H9 (cell line): ENCODE measurements at regions not wholly inside any gene's neighbourhood (a gene's known extent, or its start where the extent isn't known, plus 50 kb on each side); places are given as distances from the start of the nearest gene placed in this dataset.

Experiments used
- DNase-seq: peaks from one replicate; pipeline ENCODE4 v3.0.0-alpha.2; 2017
- H2AFZ ChIP-seq: one replicate; pipeline ENCODE4 v1.6.1; 2013; ENCODE audit warnings: mild to moderate bottlenecking, low read length, control low read depth, moderate library complexity
- H2AK5ac ChIP-seq: 2 replicates; pipeline ENCODE4 v1.6.1; 2013; ENCODE audit warnings: low read length, control low read depth, mixed read lengths; ENCODE audit not compliant: insufficient read length
- H2BK120ac ChIP-seq: one replicate; pipeline ENCODE4 v1.6.1; 2013; ENCODE audit warnings: low read depth, mild to moderate bottlenecking, low read length, control low read depth, inconsistent platforms; ENCODE audit not compliant: poor library complexity, severe bottlenecking
- H2BK12ac ChIP-seq: 2 replicates; pipeline ENCODE4 v1.6.1; 2013; ENCODE audit warnings: low read length, control low read depth, mixed read lengths, low read depth; ENCODE audit not compliant: insufficient read length
- H2BK15ac ChIP-seq: 2 replicates; pipeline ENCODE4 v1.6.1; 2013; ENCODE audit warnings: low read depth, low read length, control low read depth
- H2BK20ac ChIP-seq: one replicate; pipeline ENCODE4 v1.6.1; 2013; ENCODE audit warnings: low read depth, mild to moderate bottlenecking, low read length, control low read depth, inconsistent platforms; ENCODE audit not compliant: poor library complexity, severe bottlenecking
- H2BK5ac ChIP-seq: 2 replicates; pipeline ENCODE4 v1.6.1; 2013; ENCODE audit warnings: low read length, control low read depth, mixed read lengths; ENCODE audit not compliant: insufficient read length
- H3K14ac ChIP-seq: 2 replicates; pipeline ENCODE4 v1.6.1; 2013; ENCODE audit warnings: low read length, control low read depth; ENCODE audit not compliant: insufficient read depth
- H3K18ac ChIP-seq: 2 replicates; pipeline ENCODE4 v1.6.1; 2013; ENCODE audit warnings: low read depth, mild to moderate bottlenecking, mixed read lengths, low read length, control low read depth; ENCODE audit not compliant: insufficient read length
- H3K23ac ChIP-seq: 2 replicates; pipeline ENCODE4 v1.6.1; 2013; ENCODE audit warnings: low read length, control low read depth, mixed read lengths, low read depth; ENCODE audit not compliant: insufficient read length
- H3K23me2 ChIP-seq: 2 replicates; pipeline ENCODE4 v1.6.1; 2013; ENCODE audit warnings: low read depth, mild to moderate bottlenecking, mixed read lengths, low read length, control low read depth; ENCODE audit not compliant: insufficient read length, poor library complexity, severe bottlenecking
- H3K27ac ChIP-seq: 2 replicates; pipeline ENCODE4 v1.5.1; 2013; ENCODE audit warnings: low read length, control low read depth, mixed read lengths, low read depth; ENCODE audit not compliant: insufficient read length
- H3K27me3 ChIP-seq: 2 replicates; pipeline ENCODE4 v1.6.1; 2013; ENCODE audit warnings: low read length, control low read depth, inconsistent platforms; ENCODE audit not compliant: insufficient read depth
- H3K4ac ChIP-seq: 2 replicates; pipeline ENCODE4 v1.6.1; 2013; ENCODE audit warnings: low read depth, mild to moderate bottlenecking, control low read depth, inconsistent platforms, low read length, moderate library complexity
- H3K4me1 ChIP-seq: 2 replicates; pipeline ENCODE4 v1.6.1; 2013; ENCODE audit warnings: low read length, control low read depth, inconsistent platforms; ENCODE audit not compliant: insufficient read depth
- H3K4me2 ChIP-seq: 2 replicates; pipeline ENCODE4 v1.6.1; 2013; ENCODE audit warnings: low read length, control low read depth, mixed read lengths; ENCODE audit not compliant: insufficient read length, insufficient read depth
- H3K56ac ChIP-seq: 2 replicates; pipeline ENCODE4 v1.6.1; 2013; ENCODE audit warnings: low read depth, mild to moderate bottlenecking, mixed read lengths, low read length, control low read depth; ENCODE audit not compliant: insufficient read length
- H3K79me1 ChIP-seq: 2 replicates; pipeline ENCODE4 v1.6.1; 2013; ENCODE audit warnings: low read depth, mild to moderate bottlenecking, moderate library complexity, low read length, control low read depth, inconsistent platforms; ENCODE audit not compliant: insufficient read depth, poor library complexity, severe bottlenecking
- H3K79me2 ChIP-seq: 2 replicates; pipeline ENCODE4 v1.6.1; 2013; ENCODE audit warnings: low read length, control low read depth, inconsistent platforms; ENCODE audit not compliant: insufficient read depth
- H3K9ac ChIP-seq: 2 replicates; pipeline ENCODE4 v1.6.1; 2013; ENCODE audit warnings: low read length, control low read depth, mixed read lengths; ENCODE audit not compliant: insufficient read length; ENCODE audit errors: extremely low read depth
- H3K9me3 ChIP-seq: one replicate; pipeline ENCODE4 v1.6.1; 2013; ENCODE audit warnings: low read depth, low read length, inconsistent platforms; ENCODE audit not compliant: control insufficient read depth
- H3T11ph ChIP-seq: one replicate; pipeline ENCODE4 v1.6.1; 2013; ENCODE audit warnings: mild to moderate bottlenecking, low read length, control low read depth, inconsistent platforms
- H4K20me1 ChIP-seq: one replicate; pipeline ENCODE4 v1.6.1; 2013; ENCODE audit not compliant: control insufficient read depth, insufficient read length, insufficient read depth
- H4K5ac ChIP-seq: 2 replicates; pipeline ENCODE4 v1.6.1; 2013; ENCODE audit warnings: low read depth, mild to moderate bottlenecking, mixed read lengths, low read length, control low read depth; ENCODE audit not compliant: insufficient read length
- H4K8ac ChIP-seq: replicated peaks from 2 replicates; pipeline ENCODE4 v1.6.1; 2013; ENCODE audit warnings: low read length, control low read depth, mixed read lengths, low read depth; ENCODE audit not compliant: insufficient read length
- H4K91ac ChIP-seq: 2 replicates; pipeline ENCODE4 v1.6.1; 2013; ENCODE audit warnings: low read depth, mild to moderate bottlenecking, moderate library complexity, mixed read lengths, low read length, control low read depth; ENCODE audit not compliant: insufficient read length
- H3K27ac Mint-ChIP-seq, 3 experiments: 2 replicates in 2 of 3; 3 replicates in 1 of 3; pipeline ENCODE4 v1.8.0; 2020 to 2021; ENCODE audit warnings: mixed read lengths in 3 of 3, mild to moderate bottlenecking in 1 of 3, moderate library complexity in 1 of 3
- H3K27me3 Mint-ChIP-seq: 2 replicates; pipeline ENCODE4 v1.8.0; 2021; ENCODE audit warnings: low read depth, mild to moderate bottlenecking, moderate library complexity, mixed read lengths
- H3K36me3 Mint-ChIP-seq, 3 experiments: 2 replicates in 2 of 3; 3 replicates in 1 of 3; pipeline ENCODE4 v1.8.0; 2020 to 2021; ENCODE audit warnings: low read depth in 3 of 3, mixed read lengths in 3 of 3; ENCODE audit not compliant: insufficient read depth in 1 of 3
- H3K4me1 Mint-ChIP-seq, 2 experiments: 2 replicates each; pipeline ENCODE4 v1.8.0; 2020; ENCODE audit warnings: mixed read lengths in 2 of 2
- H3K4me3 Mint-ChIP-seq, 2 experiments: 2 replicates in 1 of 2; 3 replicates in 1 of 2; pipeline ENCODE4 v1.8.0; 2020 to 2021; ENCODE audit warnings: mild to moderate bottlenecking in 2 of 2, mixed read lengths in 2 of 2, moderate library complexity in 1 of 2
- H3K9me3 Mint-ChIP-seq, 2 experiments: 2 replicates in 1 of 2; 3 replicates in 1 of 2; pipeline ENCODE4 v1.8.0; 2020; ENCODE audit warnings: mild to moderate bottlenecking in 2 of 2, mixed read lengths in 2 of 2, moderate library complexity in 1 of 2
- CTCF ChIP-seq: fragments of 200-600 bp; sonication (generic); conservative IDR thresholded peaks from 3 replicates; pipeline ENCODE4 v1.8.0; 2021; ENCODE audit warnings: antibody characterized with exemption, mild to moderate bottlenecking
- WGBS: extraction: QIAGEN DNeasy Blood & Tissue Kit; methylation state at CpG from one replicate; pipeline ENCODE4 v1.1.7; 2013; ENCODE audit warnings: missing lambda C conversion rate, low lambda C conversion rate, mixed read lengths; ENCODE audit not compliant: insufficient read length; ENCODE audit errors: extremely low coverage; 5-methylcytosine and 5-hydroxymethylcytosine counted together

- no peak overlapping the region for H3K4me2 ChIP-seq
These were observed 193.5 kb upstream of the SLITRK3 start for GRCh38 chr3:165389653-165390052.

More at GRCh38 chr3:165389653-165390052, 193.5 kb upstream of the SLITRK3 start:
- Histone ChIP-seq H3K27me3 (no peaks in the 10 kb centered on the region), H3K9me3 (no peaks in the 10 kb centered on the region), H4K8ac (no peak overlapping the region), H3K4me1 (no peaks in the 10 kb centered on the region), H3K23me2 (no peaks in the 10 kb centered on the region), H4K91ac (no peak overlapping the region), H2BK120ac (no peak overlapping the region), H2AK5ac (no peak overlapping the region), H2BK20ac (no peak overlapping the region), H3K23ac (no peak overlapping the region), H3K4ac (no peak overlapping the region), H2BK5ac (no peak overlapping the region), H3K18ac (no peak overlapping the region), H2AFZ (no peak overlapping the region), H2BK15ac (no peak overlapping the region), H3K79me1 (no peaks in the 10 kb centered on the region), H4K20me1 (no peaks in the 10 kb centered on the region), H3T11ph (no peak overlapping the region), H3K27ac (no peak overlapping the region), H3K9ac (no peak overlapping the region), H2BK12ac (no peak overlapping the region), H3K14ac (no peak overlapping the region), H4K5ac (no peak overlapping the region), H3K79me2 (no peaks in the 10 kb centered on the region), H3K56ac (no peak overlapping the region)
- no peak for TF ChIP-seq CTCF
- H3K4me3 Mint-ChIP-seq, result no peak overlapping the region
- peaks cover 0 to 4% of the 10 kb centered on the region in 2 experiments; a peak in 2 of 5 replicates for H3K9me3 Mint-ChIP-seq
- no peaks in the 10 kb centered on the region; the same call in 1 of the 2 replicates for H3K27me3 Mint-ChIP-seq
- DNase-seq, result no peak
- H3K36me3 Mint-ChIP-seq, result peaks cover 0 to 4% (median 4%) of the 10 kb centered on the region in 3 experiments; a peak in 3 of 7 replicates
- H3K4me1 Mint-ChIP-seq, result peaks cover 1 to 2% of the 10 kb centered on the region in 2 experiments; a peak in 2 of 4 replicates
- WGBS, result no CpG with 5 or more reads among the region's 5 CpGs
- no peak overlapping the region for H3K27ac Mint-ChIP-seq
